Cardiac fibroblast (primary cell): ENCODE measurements at regions not wholly inside any gene's neighbourhood (a gene's known extent, or its start where the extent isn't known, plus 50 kb on each side); places are given as distances from the start of the nearest gene placed in this dataset.

Experiments used
- DNase-seq, 2 donors: peaks; one replicate each; pipeline versions ENCODE4 v3.0.0 to v3.0.0-alpha.2; 2010; ENCODE audit warnings: low read depth in 2 of 2
- H3K4me3 ChIP-seq, 2 donors: replicated peaks in 1 of 2; 1 replicate in 1 of 2; 2 replicates in 1 of 2; pipeline ENCODE4 v1.5.1; 2011; ENCODE audit warnings: low read depth in 2 of 2, low read length in 2 of 2, mild to moderate bottlenecking in 2 of 2, moderate library complexity in 1 of 2
- TF ChIP-seq, protein P1 (sequence below): IDR thresholded peaks from one replicate; pipeline ENCODE4 v1.5.1; 2011; ENCODE audit warnings: low read depth, mild to moderate bottlenecking, low read length, inconsistent platforms

- TF ChIP-seq, protein P1, sequence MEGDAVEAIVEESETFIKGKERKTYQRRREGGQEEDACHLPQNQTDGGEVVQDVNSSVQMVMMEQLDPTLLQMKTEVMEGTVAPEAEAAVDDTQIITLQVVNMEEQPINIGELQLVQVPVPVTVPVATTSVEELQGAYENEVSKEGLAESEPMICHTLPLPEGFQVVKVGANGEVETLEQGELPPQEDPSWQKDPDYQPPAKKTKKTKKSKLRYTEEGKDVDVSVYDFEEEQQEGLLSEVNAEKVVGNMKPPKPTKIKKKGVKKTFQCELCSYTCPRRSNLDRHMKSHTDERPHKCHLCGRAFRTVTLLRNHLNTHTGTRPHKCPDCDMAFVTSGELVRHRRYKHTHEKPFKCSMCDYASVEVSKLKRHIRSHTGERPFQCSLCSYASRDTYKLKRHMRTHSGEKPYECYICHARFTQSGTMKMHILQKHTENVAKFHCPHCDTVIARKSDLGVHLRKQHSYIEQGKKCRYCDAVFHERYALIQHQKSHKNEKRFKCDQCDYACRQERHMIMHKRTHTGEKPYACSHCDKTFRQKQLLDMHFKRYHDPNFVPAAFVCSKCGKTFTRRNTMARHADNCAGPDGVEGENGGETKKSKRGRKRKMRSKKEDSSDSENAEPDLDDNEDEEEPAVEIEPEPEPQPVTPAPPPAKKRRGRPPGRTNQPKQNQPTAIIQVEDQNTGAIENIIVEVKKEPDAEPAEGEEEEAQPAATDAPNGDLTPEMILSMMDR: no peak
Measured at GRCh38 chr1:95542936-95543335, 308.9 kb downstream of the RWDD3 start.

DNA sequence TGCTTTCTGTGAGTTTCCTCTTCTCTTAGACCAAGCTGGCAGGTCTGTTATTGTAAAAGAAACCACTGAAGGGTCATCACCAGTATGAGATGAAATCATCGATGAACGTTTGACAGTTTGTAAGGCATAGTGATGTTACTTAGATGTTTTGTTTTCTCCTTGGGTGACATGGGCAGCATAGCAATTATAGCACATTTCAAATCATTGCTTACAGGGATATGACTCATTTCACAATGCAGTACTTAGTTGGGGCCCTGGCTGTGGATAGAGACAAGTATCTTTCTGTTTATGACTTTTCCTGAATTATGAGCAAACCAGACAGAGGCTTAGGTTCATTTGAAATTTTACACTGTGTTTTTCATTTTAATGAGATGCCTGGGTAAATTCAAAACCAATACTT, 313.0 kb downstream of the RWDD3 start:
- TF ChIP-seq, protein P1: no peak
- H3K4me3 ChIP-seq: no peak overlapping the region

More at GRCh38 chr1:95542936-95543335, 308.9 kb downstream of the RWDD3 start:
- no peak overlapping the region for H3K4me3 ChIP-seq
- no peak for DNase-seq

DNA sequence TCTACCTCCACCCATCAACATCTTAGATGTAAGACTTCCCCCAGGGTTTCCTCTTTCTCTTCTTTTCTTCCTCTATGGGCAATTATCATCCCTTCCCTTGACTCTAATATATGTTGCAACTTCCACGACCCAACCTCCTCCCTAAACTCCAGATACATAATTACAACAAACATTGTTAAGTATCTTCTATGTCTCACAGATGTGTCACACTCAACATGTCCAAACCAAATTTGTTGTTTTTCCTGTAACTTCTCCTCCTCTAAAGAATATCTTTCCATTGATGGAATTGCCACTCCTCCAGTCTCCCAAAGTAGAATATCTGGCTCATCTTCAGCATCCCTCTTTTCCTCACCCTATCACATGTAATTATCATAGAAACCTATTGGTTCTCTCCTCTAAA, 314.2 kb downstream of the RWDD3 start:
- H3K4me3 ChIP-seq: no peak overlapping the region
- DNase-seq: no peak
- TF ChIP-seq, protein P1: no peak

More for the DNA sequence above, 313.0 kb downstream of the RWDD3 start:
- no peak for DNase-seq

DNA sequence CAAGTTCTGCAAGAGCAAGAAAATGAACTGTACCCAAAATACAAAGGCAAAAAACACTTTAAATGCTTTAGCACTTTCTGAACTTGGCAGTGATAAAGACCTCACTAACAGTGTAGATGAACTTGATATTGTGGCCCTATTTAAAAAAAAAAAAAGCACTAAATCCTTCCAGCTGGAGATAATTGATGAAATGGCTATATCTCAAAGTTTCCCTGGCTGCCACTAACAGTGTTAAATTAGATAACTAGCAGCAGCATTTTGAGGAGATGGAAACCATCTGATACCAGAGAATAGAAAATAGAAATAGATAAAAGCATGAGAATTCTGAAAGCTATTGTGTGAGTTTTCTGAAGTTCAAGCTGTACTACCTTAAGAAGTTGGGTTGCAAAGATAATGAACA, 317.2 kb downstream of the RWDD3 start:
- no peak overlapping the region for H3K4me3 ChIP-seq
- TF ChIP-seq, protein P1: no peak
- no peak for DNase-seq

GRCh38 chr1:95553595-95553994, 319.6 kb downstream of the RWDD3 start:
- no peak overlapping the region for H3K4me3 ChIP-seq
- TF ChIP-seq, protein P1: no peak
- DNase-seq: no peak

DNA sequence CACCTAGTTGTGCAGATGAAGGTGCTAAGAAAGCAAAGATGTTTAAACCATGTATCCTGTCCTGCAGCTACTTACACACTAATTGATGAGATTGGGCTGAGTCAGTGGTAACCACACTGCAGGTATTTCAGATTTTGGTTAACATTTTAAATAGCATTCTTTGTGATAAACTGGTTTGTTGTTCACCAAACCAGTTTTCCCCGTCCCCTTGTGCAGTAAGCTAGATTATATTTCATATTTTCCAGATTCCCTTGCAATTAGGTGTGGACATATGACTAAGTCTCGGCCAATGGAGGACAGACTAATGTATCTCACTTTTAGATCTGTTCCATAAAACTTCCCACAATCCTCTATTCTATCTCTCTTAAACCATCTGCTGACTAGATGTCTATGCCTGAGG, 320.4 kb downstream of the RWDD3 start:
- DNase-seq: no peak
- H3K4me3 ChIP-seq: no peak overlapping the region
- TF ChIP-seq, protein P1: no peak

- DNase-seq: no peak
- TF ChIP-seq, protein P1: no peak
Measured at GRCh38 chr1:95558791-95559190, 324.8 kb downstream of the RWDD3 start.

More at GRCh38 chr1:95558791-95559190, 324.8 kb downstream of the RWDD3 start:
- H3K4me3 ChIP-seq: no peak overlapping the region
